GM18507 (cell line): ENCODE measurements at regions not wholly inside any gene's neighbourhood (a gene's known extent, or its start where the extent isn't known, plus 50 kb on each side); places are given as distances from the start of the nearest gene placed in this dataset.

Experiments used
- DNase-seq: peaks from one replicate; pipeline ENCODE4 v3.0.0; 2011; ENCODE audit warnings: low read depth; ENCODE audit not compliant: insufficient read length; ENCODE audit errors: extremely low spot score
- FAIRE-seq: peaks from 2 replicates; lab custom pipeline; 2011; peaks lifted over from hg19 to GRCh38; lab: Jason Lieb, UNC

DNA sequence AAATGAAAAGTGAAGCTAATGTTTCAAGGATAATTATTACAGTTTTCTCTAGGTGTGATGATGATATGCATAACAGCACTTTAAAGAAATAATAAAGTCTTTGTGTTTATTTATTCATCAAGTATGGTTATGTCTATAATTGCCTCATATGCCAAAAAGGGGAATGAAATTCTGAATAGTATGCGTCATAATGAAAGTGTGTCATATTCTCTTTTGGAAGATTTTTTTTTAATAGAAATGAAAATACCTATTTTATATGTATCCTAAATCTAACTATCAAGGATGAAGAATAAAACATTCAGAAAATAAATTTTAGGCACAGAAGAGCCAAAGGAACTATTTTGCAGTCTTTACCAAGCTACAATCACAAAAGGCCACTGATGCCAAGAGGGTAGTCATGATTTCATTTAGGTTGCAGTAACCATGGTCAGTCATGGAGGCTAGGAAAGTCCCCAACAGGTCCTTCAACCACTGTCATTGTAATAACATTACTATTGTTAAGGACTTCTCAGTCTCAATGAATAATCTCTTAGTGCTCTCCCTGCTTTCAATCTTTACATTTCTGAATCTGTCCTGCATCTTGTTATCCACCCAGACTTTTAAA, 712.5 kb downstream of the DCDC2C start:
- no peak for DNase-seq
- FAIRE-seq = no peak

DNA sequence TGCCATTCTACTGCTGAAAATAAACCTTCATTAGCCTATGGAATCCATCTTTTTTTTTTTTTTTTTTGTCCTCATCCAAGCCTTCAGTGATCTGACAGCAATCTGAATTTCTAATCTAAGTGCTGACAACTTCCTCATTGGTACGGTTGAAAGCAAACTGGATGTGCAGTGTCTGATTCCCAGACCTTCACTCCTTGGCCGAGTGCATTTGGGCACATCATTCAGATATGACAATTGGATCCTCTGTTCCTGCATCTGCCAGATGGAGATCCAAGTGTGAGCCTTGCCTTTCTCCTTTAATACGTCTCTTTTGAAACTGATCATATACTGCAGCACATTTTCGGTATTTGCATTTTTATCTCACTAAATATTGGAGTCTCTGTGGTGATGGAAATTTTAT, 713.1 kb downstream of the DCDC2C start:
- no peak for DNase-seq
- no peak for FAIRE-seq

DNA sequence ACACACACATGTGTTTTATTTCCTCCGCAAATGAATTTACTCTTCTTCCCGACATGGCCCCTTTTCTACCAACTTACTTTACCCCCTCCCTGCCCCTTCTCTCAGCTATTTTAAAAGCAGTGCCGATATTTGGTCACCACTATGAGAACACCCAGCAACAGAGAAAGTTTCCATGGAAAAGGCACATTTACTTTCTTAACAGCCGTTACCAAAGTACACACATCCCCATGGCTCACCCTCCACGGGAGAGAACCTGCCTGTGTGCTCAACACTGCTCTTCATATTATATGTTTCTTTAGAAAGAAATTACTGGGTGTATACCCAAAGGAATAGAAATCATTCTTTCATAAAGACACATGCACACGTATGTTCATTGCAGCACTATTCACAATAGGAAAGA, 714.4 kb downstream of the DCDC2C start:
- FAIRE-seq = no peak
- no peak for DNase-seq

DNA sequence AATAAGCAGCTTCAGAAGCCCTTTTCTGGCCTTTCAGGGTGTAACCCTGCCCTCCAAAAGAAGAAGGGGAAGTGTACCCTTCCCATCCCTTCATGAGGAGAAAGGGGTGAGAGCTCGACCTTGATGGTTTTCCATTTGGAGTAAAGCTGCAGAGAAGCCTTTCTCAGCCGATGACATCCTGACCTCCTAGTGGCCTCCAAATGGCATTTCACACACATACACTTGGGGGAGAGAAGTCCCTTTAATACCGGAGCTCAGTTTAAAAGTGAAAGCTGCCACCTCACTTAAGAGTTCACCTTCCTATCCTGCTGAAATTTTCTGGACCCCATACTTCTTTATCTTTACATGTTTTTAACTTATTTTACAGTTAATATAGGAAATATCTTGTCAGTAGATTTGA, 716.7 kb downstream of the DCDC2C start:
- DNase-seq (no peak), FAIRE-seq (no peak)

DNA sequence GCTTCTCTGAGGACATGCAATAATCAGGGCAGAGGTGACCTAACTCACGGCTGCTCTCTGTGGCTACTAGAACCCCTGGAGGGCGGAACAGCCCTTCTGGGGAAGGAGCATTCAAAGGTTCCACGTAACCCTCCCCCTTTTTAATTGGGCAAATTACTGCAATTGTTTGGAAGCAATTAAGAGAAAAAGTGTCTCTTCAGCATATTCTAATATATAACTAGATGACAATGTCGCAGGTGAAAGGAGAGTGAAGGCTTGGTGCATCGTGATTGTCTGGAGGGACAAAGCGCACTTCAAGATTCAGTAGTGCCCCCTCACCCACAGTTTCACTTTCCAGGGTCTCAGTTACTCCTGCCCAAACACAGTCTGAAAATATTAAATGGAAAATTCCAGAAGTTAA, 720.8 kb downstream of the DCDC2C start:
- DNase-seq (no peak), FAIRE-seq (no peak)

DNA sequence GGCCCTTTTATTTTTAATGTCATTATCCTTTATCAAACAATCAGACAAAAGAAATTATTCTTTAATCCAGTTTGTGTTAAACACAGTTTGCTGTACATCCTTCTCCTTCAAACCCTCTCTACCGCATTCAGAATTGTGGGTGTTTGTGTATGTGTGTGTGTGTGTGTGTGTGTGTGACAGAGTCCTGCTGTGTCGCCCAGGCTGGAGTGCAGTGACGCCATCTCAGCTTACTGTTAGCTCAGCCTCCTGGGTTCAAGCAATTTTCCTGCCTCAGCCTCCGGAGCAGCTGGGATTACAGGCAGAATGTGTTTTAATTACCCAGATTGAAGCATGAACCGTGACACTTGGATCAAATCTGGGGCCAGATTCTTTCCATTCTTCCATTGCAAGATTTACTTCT, 723.7 kb downstream of the DCDC2C start:
- FAIRE-seq = no peak

DNA sequence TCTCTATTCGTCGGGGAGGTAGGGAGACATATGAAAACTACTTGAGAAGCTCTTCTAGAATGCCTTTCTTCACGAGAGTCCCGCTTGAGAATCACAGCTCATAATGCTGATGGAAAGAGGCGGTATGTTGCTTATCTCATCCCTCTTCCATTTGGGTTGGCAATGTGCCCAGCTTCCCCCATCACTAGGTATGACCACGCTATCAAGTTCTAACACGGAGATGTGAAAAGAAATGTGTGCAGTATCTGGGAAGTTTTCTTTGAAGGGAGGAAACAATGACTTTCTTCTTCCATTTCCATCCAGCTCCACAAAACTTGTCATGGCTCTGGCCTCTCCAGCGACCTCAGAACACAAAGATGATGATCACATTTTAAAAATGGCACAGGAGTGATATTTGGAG, 742.4 kb downstream of the DCDC2C start:
- FAIRE-seq (no peak), DNase-seq (no peak)

More for the DNA sequence above, 723.7 kb downstream of the DCDC2C start:
- no peak for DNase-seq

DNA sequence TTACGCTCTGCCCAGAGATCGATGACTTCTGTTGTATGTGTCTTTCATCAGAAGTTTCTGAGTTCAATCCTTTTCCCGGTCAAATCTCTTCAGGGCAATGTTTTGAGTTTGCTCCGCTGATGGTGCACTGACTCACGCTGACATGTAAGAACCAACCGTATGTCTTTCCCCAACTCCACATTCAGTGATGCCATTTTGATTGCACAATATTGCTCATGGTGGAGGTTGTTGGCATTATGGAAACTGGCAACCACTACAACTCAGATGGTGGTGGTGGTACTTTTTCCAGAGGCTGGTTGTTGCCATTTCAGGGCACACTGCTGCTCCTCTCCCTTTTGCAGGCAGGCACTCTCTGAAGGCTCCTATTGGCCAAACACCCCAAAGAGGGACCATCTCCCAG, 751.5 kb downstream of the DCDC2C start:
- FAIRE-seq (no peak), DNase-seq (no peak)

DNA sequence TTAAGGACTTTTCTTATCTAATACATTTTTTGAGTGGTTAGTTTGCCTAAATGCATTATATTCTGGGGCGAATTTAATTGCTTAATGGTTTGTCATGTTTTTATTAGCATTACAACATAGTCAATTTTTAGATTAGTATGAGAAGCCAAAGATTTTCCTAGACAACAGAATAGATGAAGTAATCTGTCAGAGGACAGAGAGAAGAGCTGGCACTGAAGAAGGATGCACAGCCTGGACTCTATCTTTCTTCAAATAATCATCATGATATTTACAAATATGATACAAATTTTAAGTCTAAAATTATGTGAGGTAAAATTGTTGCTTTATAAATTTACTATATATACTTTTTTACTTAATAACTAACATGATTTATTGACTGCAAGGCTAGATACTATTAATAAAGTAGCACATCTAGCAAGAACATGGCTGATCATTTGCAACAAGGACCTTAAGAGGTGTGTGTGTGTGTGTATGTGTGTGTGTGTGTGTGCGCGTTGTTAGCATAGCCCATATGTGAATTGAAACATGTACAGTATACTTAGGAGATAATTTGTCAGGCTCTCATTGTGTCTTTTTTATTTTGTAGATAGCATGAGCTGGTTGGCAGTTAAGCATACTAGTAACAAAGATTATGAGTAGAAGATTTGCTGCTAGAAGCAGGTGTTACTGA, 752.2 kb downstream of the DCDC2C start:
- DNase-seq (no peak), FAIRE-seq (no peak)

DNA sequence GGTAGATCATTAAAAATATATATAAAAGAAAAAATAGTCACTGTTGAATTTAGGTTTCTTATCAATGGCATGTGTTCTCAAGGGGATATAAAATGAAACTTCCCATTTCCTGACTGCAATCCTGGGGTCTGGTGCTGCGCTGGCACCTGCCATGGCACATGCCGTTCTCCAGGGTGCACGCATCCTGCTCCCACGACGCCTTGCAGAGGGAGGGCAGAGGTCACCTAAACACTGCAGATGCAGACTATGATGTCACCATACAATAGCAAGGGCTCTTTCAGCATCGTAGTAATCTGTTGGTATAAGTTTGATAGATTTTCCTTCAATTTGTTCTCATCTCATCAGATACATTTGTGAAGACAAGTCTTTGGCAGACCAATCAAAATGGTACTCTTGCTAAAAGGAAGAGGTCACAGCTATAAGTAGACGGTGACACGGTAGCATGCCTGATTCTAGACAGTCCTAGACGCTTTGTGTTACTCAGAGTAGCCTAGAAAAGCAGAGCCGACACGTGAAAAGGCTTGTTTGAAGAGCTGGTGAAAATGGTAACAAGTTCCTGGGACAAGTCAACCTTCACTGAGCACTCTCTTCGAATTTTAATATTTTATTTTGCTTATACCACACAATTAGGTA, 761.4 kb downstream of the DCDC2C start:
- FAIRE-seq = no peak
- DNase-seq = no peak

DNA sequence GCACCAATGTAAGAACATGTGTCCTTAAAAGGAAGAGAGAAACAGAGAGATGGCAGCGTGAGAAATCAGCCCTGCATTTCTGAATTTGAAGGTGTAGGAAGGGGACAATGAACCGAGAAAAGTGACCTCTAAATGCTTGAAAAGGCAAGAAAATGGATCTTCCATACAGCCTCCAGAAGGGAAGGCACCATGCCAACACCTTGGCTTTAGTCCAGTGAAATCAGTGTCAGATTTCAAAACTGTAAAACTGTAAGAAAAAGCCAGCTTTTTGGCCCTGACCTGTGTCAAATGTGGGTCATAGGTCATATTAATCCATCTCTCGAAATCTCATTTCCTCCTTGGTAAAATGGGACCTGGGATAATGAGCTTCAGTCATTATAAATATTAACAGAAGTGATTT, 762.3 kb downstream of the DCDC2C start:
- DNase-seq (no peak), FAIRE-seq (no peak)

DNA sequence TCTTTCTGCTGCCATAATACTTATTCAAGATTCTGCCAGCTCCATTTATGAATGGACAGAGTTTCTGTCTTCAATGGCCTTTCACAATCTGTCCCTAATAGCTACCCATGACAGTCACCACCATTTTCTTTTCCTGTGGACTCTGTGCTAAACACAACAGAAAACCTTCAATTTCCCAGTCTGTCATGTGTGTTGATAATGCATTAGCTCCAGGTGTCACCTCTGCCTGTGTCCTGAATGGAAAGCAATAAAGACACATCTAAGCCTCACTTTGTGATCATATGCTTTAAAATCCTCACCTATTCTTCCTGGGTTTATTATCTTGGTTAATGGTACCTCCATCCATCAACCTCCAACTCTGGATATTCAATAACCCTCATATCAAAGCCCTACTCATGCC, 772.2 kb downstream of the DCDC2C start:
- no peak for DNase-seq
- FAIRE-seq = no peak

DNA sequence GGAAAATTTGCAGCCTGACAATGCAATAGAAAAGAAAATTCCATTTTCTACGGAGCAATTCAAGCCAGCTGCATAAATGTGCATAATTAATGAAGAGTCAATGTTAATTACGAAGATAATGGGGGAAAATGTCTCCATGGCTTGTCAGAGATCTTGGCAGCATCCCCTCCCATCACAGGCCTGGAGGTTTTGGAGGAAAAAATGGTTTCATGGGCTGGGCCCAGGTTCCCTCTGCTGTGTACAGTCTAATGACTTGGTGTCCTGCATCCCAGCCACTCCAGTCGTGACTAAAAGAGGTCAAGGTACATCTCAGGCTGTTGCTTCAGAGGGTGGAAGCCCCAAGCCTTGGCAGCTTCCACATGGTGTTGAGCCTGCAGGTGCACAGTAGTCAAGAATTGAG, 779.7 kb downstream of the DCDC2C start:
- DNase-seq (no peak), FAIRE-seq (no peak)

DNA sequence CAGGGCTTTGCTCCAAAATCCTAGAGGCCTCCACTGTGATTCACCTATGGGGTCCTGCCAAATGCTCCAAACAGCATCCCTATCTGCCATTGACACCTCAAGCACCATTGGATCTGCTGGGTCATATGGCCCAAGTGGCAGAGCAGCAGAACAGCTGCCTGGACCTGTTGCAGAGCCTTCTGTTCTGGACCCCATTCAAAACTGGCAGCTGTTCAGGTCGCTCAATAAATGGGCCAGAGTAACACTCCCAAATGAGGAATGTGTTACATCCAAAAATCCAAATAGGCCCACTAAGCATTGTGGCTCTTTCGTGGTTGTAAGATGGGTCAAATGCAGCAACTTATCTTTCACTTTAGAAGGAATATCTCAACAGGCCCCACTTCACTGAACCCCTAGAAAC, 783.6 kb downstream of the DCDC2C start:
- FAIRE-seq (no peak), DNase-seq (no peak)

DNA sequence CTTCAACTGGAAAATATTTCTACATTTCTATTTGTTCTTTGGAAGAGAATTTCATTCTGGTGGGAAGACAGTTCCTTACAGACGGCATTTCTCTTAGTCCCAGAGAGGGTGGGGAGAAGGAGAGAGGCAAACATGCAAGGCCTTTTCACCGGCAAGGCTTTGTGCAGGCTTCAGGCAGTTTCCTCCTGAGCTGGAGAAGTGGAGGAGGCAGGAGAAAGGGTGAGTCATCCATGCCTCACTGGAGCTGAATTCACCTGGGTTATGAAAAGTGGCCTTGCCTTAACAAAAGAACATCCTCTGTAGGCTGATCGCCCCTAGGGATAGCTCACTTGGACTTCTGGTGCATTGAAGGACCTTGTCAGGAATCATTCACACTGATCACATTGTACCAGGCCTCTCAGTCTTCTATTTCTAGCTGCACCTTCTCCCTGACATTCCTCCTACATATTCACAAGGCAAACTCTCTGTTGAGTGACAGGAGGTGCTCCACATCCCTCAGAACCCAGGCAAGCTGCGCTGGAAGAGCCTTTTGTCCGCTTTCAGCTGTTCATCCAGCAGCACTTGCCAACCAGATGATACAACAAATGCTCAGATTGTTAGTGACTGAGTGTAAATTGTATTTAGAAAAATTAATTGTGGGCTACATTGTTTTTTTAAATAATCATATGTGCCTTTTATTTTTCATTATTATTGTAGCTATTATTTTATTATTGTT, 796.1 kb downstream of the DCDC2C start:
- FAIRE-seq (no peak), DNase-seq (no peak)

DNA sequence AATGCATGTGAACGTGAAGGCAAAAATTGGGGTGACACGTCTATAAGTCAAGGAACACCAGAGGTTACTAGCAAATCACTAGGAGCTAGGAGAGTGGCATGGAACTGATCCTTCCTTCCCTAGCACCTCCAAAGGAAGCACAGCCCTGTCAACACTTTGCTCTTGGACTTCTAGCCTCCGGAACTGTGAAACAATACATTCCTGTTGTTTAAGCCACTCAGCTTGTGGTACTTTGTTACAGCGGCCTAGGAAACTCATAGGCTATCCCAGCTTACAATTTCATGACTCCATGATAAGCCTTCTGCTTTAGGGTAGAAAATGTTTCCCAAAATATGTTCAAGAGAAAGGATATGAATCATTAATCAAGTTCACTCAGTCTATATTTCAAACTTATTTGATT, 798.1 kb downstream of the DCDC2C start:
- DNase-seq = no peak
- FAIRE-seq = no peak

DNA sequence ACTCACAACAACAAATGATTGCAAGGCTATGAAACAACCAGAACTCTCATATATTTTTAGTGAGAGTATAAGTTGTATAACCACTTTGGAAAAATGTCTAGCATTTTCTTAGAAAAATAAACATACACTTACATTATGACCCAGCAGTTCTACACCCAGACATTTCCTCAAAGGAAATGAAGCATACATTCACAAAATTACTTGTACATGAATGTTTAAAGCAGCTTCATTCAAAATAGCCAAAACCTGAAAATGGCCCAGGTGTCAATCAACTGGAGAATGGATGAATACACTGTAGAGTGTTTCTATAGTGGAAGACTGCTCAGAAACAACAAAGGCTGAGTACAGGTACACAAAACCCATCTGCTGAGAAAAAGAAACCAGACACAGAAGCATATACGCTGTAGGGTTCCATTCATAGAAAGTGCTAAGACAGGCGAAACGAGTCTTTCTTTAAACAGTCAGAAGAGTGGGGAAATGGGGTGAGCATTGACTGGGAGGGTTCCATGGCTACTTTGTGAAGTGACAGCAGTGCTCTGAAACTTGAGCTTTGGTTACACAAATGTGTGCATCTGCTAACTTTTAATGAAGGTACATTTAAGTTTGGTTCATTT, 799.0 kb downstream of the DCDC2C start:
- no peak for FAIRE-seq
- DNase-seq = no peak

DNA sequence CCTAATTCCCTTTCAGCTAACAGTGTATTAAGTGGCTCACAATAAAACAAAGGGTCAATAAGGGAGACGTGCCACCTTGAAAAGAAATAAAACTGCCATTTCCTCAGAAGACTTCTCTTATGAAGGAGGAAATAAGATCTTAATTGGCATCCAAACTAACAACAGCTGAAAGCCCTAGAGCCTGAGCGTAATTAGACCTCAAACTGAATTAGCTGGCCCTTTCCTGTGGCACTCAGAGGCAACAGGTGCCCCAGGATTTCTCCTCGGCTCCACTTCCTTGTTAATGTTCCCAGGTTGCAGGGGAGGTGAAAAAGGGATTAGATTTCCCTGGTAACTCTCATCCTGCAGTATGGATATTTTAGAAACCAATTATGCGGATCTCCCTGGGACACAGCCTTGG, 804.3 kb downstream of the DCDC2C start:
- FAIRE-seq = no peak
- no peak for DNase-seq

DNA sequence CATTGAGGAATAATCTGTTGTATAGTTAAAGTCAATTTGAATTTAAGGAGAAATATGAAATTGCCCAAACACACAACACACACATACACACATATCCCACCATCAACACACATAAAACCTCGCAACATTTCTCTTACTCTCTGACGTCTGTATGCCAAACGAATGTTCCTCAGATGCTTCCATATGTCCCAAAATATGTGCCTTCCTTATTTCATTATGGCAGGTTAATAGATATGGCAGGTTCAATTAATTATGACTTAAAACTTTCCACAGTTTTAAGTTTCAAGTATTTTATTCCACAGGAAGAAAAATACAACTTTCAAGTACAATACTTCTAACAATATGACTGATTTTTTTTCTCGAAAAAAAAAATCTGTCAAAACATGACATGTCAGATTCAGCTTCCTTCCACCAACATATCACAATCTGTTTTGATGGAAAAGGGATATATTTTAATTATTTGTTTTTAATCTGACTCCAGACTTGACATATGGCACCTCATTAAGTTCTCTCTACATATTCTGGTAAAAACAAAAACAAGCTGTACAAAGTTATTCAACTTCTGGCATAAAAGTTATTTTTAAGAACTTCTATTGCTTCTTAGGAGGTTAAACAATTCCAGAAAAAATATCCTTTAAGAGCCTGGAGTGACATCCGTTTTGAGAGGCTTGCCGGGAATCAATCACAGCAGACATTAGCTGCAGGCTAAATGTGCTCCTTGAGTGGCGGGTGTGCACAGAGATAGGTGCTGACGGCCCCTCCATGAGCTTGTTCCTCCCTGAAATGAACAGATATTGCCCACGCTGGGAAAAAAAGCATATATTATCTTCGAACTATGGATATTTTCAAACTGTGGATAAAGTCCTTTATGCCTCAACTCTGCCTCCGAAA, 812.7 kb downstream of the DCDC2C start:
- FAIRE-seq (no peak), DNase-seq (no peak)
